Renal pelvis (tissue), 1 donor: ENCODE measurements at regions not wholly inside any gene's neighbourhood (a gene's known extent, or its start where the extent isn't known, plus 50 kb on each side); places are given as distances from the start of the nearest gene placed in this dataset.

Experiments
- DNase-seq: peaks from one replicate; pipeline ENCODE4 v3.0.0-alpha.2; 2013

DNA sequence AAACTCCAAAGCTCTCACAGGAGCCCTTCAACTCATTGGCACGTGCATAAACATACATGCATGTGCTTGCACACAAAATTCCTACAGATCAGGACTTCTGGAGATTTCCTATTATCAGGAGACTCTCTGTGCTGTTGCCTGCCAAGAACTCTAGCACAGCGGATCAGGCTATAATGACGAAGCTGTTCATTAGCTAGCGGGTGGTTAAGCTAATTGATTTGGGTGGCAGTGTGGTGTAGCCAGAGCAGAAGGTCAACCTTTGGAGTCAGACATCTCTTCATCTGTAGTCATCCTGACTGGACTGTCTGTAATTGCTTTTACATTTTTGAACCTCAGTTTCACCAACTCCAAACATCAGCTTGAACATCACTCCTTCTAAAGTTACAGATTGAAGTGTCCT, 69.0 kb downstream of the KIF2B start:
- DNase-seq: no peak

DNA sequence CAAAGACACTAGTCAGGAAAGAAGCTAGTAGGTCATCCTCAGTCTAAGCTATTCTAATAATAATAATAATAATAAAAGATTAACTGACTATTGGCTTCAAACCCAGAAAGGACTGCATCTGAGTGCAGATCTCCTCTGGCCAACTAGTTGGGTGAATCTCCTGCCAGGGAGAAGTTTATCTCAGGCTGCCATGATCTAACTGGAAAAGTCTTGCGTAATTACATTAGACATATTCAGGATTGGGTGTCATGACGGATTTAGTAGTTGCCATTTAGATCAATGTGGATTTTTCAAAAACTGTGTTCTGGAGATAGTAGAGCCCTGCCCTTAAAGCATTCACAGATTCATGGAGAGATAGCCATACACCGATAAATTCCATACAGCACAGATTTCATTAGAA, 69.5 kb downstream of the KIF2B start:
- DNase-seq: no peak

DNA sequence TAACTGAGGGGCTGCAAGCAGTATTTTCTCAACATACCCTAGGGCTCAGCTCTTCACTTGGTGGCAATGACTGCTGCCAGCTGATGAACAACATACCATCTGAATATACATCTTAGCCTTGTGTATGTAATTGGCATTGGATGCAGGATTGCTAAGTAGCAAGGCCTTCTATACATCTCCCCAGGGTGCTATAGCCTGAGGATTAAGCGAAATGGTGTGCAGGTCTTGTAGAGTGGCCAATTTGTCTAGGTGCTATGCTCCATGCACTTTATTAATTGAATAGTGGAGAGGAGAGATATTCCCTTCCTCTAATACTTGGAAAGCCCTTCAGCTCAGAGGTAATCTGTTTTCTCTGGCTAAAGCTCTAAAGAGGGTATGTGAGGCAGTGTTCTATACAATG, 71.9 kb downstream of the KIF2B start:
- DNase-seq: no peak

DNA sequence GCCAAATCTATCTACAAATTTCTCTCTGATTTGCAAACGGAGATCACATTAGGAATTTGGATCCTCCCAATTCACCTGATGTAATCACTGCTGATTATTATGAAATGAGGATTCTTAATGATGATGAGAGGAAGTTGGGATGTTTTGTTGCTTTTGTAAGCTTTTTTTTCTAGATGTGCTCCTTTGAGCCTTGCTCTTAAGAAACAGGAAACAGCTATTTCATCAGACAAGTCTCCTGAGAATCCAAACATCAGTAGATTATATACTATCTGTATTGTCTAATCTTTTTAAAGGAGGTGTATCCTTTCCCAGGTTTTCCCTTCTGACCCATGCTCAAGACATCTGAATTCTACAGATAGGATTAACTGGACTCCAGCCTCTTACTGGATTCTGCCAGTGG, 73.3 kb downstream of the KIF2B start:
- no peak for DNase-seq

DNA sequence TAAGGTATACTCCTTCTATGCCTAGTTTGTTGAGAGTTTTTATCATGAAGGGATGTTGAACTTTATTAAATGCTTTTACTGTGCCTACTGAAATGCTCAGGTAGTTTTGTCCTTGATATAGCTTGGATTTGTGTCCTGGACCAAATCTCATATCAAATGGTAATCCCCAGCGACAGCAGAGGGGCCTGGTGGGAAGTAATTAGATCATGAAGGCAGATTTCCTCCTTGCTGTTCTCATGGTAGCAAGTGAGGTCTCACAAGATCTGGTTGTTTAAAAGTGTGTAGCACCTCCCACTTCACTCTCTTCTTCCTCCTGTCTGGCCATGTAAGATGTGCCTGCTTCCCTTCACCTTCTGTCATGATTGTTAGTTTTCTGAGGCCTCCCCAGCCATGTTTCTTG, 78.2 kb downstream of the KIF2B start:
- no peak for DNase-seq

DNA sequence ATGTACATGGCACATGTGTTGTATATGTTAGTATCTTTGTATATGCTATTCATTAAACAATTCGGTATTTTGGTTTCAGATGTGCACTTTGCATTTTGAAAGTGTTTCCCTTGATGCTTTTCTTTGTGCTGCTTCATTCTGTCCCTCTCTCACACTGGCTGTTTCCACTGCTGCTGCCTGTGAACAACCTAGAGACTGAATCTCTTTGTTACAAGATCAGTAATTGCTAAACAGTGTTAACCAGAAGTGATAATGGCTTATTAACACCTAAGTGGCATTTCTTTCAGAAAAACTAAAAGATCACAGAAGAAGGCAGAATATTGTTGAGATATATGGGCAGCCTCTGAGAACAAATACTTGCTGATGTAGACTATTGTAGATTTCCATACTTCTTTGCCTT, 84.7 kb downstream of the KIF2B start:
- no peak for DNase-seq

DNA sequence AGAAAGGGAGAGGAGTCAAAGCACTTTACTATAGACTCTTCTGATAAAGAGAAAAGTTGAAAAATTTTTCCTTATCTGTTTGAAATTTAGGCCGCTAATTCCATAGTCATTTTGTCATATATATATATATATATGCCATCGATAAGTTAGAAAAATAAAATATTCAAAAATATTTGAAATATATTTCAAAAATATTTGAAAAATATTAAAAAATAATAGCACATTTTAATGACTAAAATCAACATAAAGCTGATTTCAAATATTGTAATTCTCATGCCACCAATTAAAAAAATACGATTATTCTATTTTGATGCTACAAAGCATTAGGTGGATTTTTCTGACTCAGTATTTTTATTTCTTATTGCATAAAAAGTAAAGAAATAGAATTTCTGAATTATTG, 87.1 kb downstream of the KIF2B start:
- DNase-seq: no peak

DNA sequence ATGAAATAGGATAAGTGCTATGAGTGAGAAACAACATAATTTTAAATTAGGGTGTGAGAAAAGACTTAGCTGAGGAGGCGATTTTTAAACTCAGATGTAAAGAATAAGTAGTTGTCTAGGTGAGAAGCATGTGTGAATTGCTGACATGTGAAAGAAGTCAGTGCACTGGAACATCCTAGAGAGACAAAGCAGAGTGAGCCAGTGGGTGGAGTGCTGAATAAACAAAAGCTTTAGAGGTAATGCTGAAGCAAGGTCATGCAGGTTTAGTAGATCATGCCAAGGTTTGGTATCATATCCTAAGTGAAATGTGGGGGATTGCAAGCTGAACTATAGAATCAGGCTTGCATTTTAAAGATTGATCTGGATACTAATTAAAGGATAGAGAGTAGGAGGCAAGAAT, 89.4 kb downstream of the KIF2B start:
- no peak for DNase-seq

DNA sequence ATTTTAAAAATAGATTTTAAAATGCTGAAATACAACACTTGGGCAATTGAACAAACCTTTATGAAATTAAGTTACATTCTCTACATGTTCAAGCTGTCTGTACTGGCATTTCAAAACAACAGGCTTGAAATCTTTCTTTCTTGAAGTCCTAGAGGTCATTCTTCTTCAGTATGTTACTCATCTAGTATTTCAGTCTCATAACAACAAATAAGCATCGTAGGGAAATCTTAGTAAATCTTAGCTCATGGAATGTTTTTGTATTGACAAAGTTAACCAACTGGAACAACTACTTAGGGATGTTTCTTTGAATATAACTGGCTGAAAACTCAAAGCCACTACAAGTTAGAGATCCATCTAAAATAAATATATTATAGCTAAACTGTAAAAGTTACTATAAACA, 96.6 kb downstream of the KIF2B start:
- DNase-seq: no peak

DNA sequence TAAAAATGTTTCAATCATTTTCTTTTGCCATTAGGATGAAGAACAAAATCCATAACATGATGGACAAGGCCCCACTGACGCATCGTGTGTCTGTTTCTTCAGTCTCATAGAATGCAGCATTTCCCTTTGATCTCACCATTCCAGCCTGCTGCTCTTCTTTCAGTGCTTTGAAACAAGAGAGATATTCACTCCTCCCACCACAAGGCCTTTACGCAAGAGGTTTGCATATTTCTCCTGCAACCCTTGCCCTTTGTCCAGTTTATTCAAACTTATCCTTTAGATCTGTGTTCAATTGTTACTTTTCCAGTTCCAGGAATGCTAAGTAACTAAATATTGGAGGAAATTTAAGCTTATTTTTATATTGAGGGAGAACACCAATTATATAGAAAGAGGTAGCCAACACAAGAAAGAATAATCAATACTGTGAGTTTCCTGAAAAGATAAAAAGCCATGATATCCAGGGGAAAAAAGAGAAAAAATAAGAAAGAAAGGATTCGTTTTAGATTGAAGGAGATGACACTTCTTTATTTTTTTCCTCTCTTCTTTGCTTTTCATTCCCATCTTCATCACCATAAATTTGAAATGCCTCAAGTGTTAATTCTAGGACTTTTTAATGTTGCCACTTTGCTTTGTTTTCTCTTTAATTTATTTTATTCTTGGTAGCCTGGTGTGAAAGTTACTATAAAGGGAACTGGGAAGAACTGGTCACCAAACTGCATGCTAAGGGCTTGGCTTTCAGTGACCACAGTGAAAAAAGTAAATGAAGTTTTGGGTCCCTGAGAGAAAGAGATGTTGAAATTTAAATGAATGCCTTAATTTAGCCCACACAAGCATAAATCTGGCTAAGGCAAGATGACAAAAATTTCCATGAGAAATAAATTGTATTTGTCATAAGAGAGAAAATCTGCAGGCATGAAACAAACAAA, 102.1 kb downstream of the KIF2B start:
- DNase-seq: peak; percentile 16

DNA sequence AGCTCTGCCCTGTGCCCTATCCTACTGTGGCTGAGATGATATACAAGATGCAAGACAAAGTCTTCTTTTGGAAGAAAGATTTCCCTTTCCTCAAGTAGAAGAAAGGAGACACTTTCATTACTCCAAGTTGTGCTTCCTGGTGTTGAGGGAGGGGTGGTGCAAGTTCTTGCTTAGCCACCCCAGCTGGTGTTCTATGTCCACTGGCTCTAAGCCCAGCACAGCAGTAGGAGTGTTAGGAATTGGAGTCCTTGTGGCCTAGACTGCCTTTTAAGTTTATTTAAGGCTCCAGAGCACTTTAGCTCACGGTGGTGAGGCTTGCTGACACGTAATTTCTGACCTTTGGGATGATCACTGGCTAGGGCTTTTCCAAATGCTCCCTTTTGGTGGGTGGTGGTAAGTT, 109.7 kb downstream of the KIF2B start:
- DNase-seq: no peak

DNA sequence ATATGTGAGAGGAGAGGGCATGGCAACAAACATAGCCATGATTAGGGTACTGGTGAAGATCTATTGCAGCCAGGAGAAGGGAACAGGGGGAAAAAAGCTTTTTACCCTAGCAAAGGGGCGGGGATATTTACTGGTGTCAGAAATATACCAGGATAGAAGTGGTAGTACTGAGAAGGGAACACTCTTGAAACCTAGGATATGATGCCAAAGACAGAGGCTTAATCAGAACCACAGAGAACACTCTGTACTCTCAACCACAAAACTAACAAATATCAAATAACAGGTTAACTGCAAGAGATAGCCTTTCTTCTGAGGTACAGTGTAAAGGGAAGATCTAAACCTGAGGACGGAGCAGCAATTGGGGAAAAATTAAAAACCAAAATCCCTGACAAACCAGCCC, 112.2 kb downstream of the KIF2B start:
- no peak for DNase-seq

DNA sequence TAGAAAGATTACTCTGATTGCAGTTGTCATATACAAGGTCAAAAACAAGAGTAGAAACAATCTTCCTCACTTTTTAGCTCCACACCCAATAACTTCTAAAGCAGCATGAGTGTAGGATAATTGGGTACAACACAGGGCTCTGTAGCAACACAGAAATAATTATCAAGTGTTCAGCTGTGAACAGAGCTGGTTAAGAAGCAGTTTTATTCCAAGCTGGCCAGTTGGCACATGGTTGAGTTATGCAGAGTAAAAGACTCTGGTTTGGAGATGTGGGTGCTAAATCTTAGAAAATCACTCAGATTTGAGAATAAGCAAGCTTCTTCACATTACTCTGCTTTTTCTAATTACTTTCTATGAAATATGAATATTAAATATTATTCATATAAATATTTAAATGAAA, 118.5 kb downstream of the KIF2B start:
- DNase-seq: no peak

DNA sequence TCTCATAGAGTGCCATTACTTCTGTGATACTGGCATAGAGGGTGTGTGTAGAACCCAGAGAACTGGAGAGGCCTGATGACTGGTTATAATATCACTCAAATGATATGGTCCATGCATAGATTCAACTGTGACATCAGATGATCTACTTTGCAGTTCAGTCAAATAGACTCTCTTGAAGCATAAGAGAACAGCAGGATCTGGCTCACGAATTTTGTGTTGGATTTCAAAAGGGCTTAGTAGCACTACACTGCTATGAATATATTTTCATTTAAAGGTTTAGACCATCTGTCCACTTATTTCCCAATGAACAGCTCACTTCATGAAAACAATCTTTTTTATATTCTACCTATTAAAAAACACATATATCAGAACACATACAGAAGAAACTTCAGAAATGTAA, 119.7 kb downstream of the KIF2B start:
- DNase-seq: no peak

DNA sequence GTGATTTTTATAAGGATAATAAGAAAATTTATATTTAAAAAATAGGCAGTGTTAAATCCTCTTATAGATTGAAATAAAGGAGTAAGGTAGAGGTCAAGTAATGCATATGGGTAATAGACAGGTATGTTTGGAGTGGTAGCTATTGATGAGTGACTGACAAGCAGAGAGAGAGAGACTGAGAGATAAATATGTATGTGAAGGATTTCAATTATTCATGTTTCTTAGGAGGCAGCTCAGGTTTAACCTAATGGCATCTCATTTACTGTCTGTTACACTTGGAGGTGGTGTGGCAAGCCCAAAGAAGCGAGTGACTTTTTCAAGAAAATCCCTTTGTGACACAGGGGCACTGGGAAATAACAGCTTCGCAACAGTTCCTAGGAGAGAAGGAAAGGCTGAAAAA, 120.2 kb downstream of the KIF2B start:
- DNase-seq: no peak

DNA sequence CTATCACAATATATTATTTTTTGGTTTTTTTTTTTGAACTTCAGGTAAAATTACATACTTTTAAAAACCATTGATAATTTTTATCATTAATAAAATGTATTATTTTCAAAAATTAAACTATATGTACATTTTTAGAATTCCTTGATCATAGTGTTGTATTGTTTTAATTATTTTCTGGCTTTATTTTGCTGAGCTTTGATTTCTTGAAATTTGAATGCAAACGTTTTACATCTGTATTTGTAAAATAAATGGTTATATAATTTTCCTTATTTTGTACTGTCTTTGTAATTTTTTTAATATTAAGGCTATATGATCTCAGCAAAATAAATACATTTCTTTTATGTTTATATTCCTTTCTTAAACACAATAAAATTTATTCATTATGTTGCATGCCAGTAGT, 125.6 kb downstream of the KIF2B start:
- DNase-seq: no peak

DNA sequence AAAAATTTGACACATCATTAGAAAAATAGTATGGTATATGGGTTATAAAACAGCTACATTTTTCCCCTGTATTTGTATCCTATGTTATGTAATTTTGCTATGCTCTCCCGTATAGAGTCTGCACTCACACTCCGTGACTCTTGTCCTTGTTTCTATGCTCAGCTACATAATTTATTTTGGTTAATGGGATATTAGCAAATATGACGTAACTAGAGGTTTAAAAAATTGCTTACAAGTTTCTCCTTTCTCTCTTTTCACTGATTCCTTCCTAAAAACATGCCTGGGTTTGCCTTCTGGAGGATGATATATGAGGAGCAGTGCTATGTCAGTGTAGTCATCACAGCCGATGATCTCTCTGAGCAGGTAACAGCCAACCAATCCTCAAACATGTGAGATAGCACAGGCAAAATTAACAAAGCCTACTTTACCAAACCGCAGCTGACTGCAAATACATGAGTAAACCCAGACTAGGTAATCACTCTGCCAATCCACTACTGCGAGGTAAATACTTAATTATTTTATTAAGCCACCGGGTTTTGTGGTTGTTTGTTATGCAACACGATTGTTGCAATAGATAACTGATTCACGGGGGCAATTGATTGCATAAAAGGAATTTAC, 126.9 kb downstream of the KIF2B start:
- DNase-seq: no peak

DNA sequence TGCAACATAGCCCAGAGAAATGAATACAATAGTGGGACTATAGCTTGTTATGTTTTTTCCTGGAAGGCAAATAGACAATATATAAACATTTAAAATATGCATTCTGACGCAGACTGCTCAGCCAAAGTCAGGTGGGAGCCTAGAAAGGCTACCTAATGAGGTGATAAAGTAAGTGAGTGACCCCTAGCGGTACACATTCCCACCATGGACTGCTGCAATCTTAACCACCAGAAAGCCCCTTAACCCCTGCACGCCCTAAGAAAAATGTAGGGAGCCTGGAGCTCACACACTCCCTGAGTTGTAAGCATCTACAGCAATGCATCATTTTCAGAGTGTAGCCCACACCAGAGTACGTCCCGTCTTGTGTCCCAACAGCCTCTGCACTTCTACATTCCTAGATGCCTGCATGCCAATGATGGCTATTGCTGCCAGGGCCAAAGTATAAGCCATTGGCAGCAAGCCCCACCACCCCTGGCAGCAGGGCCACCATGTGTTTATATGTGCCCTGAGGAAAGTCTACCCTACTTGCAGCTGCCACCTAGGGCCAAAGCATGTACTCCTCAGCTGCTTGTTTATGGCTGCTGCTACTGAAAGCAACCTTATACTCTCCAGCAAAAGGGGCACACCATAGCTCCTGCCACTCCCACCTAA, 127.6 kb downstream of the KIF2B start:
- peak; percentile 7 for DNase-seq

DNA sequence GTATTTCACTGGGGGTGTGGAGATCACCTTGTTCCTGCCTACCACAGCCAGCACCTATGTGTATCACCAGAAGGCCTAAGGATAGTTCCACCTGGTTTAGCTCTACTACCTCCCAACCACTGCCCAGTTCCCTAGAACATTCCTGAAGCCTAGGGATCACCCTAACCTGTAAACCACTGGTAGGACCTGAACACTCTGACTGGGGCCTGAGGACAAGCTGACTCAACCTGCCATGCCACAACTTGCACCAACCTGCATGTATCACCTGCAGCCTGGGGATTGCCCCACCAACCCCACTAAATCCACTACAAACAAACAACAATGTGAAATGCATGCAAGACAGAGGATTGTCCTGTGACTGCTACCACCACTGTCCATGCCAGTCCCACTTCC, 128.1 kb downstream of the KIF2B start:
- DNase-seq: no peak

DNA sequence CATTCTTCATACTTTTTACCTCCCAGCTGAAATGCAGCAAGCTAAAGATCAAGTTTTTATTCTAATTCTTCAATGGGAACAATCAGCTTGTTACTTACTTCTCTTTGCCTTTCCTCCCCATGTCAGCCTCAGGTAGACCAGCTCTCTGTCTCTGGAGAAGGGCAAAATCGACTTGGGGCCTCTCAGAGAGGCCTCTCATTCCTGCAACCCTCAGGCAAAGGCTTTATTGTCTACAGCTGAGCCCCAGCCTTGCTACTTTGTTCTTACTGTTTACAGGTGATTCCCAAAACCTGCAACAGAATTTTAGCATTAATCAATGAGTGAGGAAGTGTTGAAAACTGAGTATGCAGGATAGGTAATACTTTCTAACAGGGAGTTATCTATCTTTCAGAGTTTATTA, 148.6 kb downstream of the KIF2B start:
- no peak for DNase-seq

DNA sequence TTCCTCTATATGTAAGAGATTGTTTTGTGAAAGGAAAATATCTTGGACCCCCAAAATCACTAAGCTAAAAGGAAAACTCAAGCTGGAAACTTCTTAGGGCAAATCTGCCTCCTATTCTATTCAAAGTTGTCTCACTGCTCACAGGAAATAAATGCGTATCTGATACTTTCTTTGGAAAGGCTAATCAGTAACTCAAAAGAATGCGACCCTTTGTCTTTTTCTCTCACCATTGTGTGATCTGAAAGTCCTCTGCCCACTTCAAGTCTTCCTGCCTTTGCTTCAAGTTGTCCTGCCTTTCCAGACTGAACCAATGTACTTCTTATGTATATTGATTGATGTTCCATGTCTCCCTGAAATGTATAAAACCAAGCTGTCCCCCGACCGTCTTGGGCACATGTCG, 157.3 kb downstream of the KIF2B start:
- no peak for DNase-seq

DNA sequence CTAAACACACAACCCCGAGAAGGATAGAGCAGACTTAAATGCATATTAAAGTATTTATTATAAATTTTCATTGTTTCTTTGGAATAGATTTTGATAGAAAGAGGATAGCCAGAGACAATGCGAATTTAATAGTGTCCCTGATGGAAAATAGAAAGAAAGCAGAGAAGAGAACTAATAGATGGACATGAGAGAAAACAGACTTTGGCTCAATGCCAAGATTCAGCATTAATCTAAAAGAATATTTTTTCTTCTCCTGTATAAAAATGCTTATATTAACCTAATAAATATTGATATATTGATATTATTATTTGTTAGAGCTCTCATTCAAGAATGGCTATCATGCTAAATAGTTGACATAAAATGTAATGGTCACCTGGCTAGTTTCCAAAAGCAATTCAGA, 173.4 kb downstream of the KIF2B start:
- no peak for DNase-seq

DNA sequence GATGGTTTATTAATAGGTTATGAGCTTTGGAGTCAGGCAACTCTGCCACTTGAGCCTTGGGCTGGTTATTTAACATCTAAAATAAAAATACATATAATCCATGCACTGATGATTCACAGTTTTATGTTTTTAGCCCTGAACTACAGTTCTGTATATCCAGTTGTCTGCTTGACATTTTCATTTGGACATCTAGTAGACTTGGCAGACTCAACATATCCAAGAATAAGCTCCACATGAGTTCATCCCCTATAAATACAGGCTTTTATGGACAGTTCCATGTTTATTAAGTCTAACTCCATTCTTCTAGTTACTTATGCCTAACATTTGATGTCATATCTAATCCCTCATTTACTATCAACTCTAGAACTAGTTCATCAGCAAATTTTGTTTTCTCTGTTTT, 174.2 kb downstream of the KIF2B start:
- no peak for DNase-seq
